Right lobe of liver (tissue), 4 donors: ENCODE measurements at regions not wholly inside any gene's neighbourhood (a gene's known extent, or its start where the extent isn't known, plus 50 kb on each side); places are given as distances from the start of the nearest gene placed in this dataset.

ENCODE experiments used
- POLR2A ChIP-seq: fragments of 450-650 bp; IDR thresholded peaks from one replicate; pipeline ENCODE4 v1.6.1; 2017; ENCODE audit warnings: antibody characterized with exemption, mild to moderate bottlenecking
- TF ChIP-seq, protein P1 (sequence below), 4 donors: fragments of 200-600 bp in 3 of 4; fragments of 450-650 bp in 1 of 4; IDR thresholded peaks; one replicate each; pipeline versions ENCODE4 v1.5.1 to v1.8.0; 2016 to 2022; ENCODE audit warnings: antibody characterized with exemption in 4 of 4, mild to moderate bottlenecking in 2 of 4
- donor health status: DM: no; HTN: no; CAD: no.
- donor health status: DM: no; HTN: no; CAD: no.
- donor health status: DM: no; HTN: yes; CAD: no.

- TF ChIP-seq POLR2A, result no peak
- TF ChIP-seq, protein P1, sequence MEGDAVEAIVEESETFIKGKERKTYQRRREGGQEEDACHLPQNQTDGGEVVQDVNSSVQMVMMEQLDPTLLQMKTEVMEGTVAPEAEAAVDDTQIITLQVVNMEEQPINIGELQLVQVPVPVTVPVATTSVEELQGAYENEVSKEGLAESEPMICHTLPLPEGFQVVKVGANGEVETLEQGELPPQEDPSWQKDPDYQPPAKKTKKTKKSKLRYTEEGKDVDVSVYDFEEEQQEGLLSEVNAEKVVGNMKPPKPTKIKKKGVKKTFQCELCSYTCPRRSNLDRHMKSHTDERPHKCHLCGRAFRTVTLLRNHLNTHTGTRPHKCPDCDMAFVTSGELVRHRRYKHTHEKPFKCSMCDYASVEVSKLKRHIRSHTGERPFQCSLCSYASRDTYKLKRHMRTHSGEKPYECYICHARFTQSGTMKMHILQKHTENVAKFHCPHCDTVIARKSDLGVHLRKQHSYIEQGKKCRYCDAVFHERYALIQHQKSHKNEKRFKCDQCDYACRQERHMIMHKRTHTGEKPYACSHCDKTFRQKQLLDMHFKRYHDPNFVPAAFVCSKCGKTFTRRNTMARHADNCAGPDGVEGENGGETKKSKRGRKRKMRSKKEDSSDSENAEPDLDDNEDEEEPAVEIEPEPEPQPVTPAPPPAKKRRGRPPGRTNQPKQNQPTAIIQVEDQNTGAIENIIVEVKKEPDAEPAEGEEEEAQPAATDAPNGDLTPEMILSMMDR (IDR thresholded peaks at IDR 0.05), result no peak
Measured at GRCh38 chr6:95285881-95286280, 291.5 kb upstream of the MANEA start.
